D721Med (cell line): ENCODE measurements at regions not wholly inside any gene's neighbourhood (a gene's known extent, or its start where the extent isn't known, plus 50 kb on each side); places are given as distances from the start of the nearest gene placed in this dataset.
"Not testable (repeated sequence)": the region's sequence is repeated elsewhere in the genome, so short reads cannot be mapped to it uniquely, and the experiment has no call there.

Experiments
- DNase-seq: peaks from one replicate; pipeline ENCODE4 v3.0.0; 2011; ENCODE audit warnings: low spot score; ENCODE audit not compliant: insufficient read length
- FAIRE-seq: peaks from 2 replicates; lab custom pipeline; 2011; peaks lifted over from hg19 to GRCh38; lab: Jason Lieb, UNC
- CTCF ChIP-seq: IDR thresholded peaks from 2 replicates; pipeline ENCODE4 v1.5.1; 2012; ENCODE audit warnings: mild to moderate bottlenecking, control low read depth; ENCODE audit not compliant: insufficient read depth; ENCODE audit errors: missing control alignments

- DNase-seq (no peak), FAIRE-seq (no peak)
- no peak for TF ChIP-seq CTCF
Observed at GRCh38 chr9:110007477-110008270, 200.3 kb downstream of the C9orf152 start.

- no peak for TF ChIP-seq CTCF
- no peak for FAIRE-seq
Observed at GRCh38 chr9:110008663-110009062, 199.3 kb downstream of the C9orf152 start.

GRCh38 chr9:110011628-110012320, 196.2 kb downstream of the C9orf152 start:
- no peak for DNase-seq
- no peak for FAIRE-seq
- TF ChIP-seq CTCF: no peak

More at GRCh38 chr9:110008663-110009062, 199.3 kb downstream of the C9orf152 start:
- no peak for DNase-seq

GRCh38 chr9:110013064-110013463, 194.9 kb downstream of the C9orf152 start:
- FAIRE-seq: no peak
- no peak for DNase-seq
- no peak for TF ChIP-seq CTCF

GRCh38 chr9:110015759-110016158, 192.2 kb downstream of the C9orf152 start:
- DNase-seq (no peak), FAIRE-seq (no peak)
- no peak for TF ChIP-seq CTCF

GRCh38 chr9:110016340-110016739, 191.6 kb downstream of the C9orf152 start:
- no peak for TF ChIP-seq CTCF
- no peak for FAIRE-seq
- DNase-seq: no peak

- FAIRE-seq, DNase-seq: not testable (repeated sequence)
Observed at GRCh38 chr9:110020216-110020615, 187.7 kb downstream of the C9orf152 start.
